ENCODE measurements at regions not wholly inside any gene's neighbourhood (a gene's known extent, or its start where the extent isn't known, plus 50 kb on each side); places are given as distances from the start of the nearest gene placed in this dataset.

DNA sequence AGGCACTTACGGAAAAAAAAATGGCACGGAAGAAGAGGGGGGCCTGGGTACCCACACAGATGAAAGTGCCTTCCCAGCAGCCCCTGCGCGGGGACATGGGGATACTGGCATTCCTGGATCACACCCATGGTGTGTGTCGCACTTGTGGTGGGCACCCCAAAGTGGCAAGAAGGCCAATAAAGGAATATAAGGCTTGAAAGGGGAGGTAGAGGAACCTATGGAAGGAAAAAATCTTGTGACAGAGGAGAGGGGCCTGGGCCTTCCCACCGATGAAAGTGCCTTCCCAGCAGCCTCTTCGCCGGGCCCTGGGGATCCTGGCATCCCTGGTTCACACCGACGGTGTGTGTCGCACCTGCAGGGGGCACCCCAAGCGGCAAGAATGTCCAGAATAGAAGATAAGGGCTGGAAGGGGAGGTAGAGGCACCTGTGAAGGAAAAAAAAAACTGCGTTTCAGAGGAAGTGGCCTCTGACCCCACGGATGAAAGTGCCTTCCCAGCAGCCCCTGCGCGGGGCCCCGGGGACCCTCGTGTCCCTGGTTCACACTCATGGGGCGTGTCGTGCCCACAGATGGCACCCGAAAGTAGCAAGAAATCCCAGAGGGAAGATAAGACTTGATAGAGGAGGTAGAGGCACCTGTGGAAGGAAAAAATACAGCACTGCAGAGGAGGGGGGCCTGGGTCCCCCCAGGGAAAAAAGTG is 284.0 kb downstream of the ALG10 start:
- no peak for TF ChIP-seq EZH2phosphoT487 (IDR thresholded peaks at IDR 0.05)
- TF ChIP-seq EZH2 (IDR thresholded peaks at IDR 0.05) = no peak
